Left lung (tissue), 4 donors: ENCODE measurements at regions not wholly inside any gene's neighbourhood (a gene's known extent, or its start where the extent isn't known, plus 50 kb on each side); places are given as distances from the start of the nearest gene placed in this dataset.

Experiments
- ATAC-seq: fragments of 200-7000 bp; cut with Tn5 transposase; one replicate; pipeline ENCODE4 v1.9.1; 2020; ENCODE audit warnings: moderate library complexity
- DNase-seq, 4 donors: peaks; one replicate each; pipeline ENCODE4 v3.0.0-alpha.2; 2013 to 2020
- H3K27ac ChIP-seq, 2 donors: fragments of 200-600 bp; sonication (generic) in 1 of 2; one replicate each; pipeline versions ENCODE4 v1.5.0 to v1.8.0; 2020 to 2021
- H3K27me3 ChIP-seq, 2 donors: fragments of 200-600 bp; sonication (generic) in 1 of 2; one replicate each; pipeline versions ENCODE4 v1.5.0 to v1.8.0; 2020 to 2021
- H3K36me3 ChIP-seq, 2 donors: fragments of 200-600 bp; sonication (generic) in 1 of 2; one replicate each; pipeline versions ENCODE4 v1.5.0 to v1.8.0; 2020 to 2021
- H3K4me1 ChIP-seq, 2 donors: fragments of 200-600 bp; one replicate each; pipeline ENCODE4 v1.8.0; 2021
- H3K4me3 ChIP-seq, 2 donors: fragments of 200-600 bp; sonication (generic) in 1 of 2; one replicate each; pipeline versions ENCODE4 v1.5.0 to v1.8.0; 2020 to 2021; ENCODE audit warnings: mild to moderate bottlenecking in 1 of 2
- H3K9me3 ChIP-seq, 2 donors: fragments of 200-600 bp; sonication (generic) in 1 of 2; one replicate each; pipeline versions ENCODE4 v1.5.0 to v1.8.0; 2020 to 2021
- CTCF ChIP-seq, 2 donors: fragments of 200-600 bp; sonication (generic) in 1 of 2; IDR thresholded peaks; one replicate each; pipeline versions ENCODE4 v1.5.0 to v1.8.0; 2021; ENCODE audit warnings: antibody characterized with exemption in 2 of 2
- intact Hi-C, 2 donors: fragments of 100-400 bp; cut with DNase I; formaldehyde crosslinking; loops; one replicate each; pipeline versions ENCODE4 v1.11.2 to v1.14.2; 2022
- donor health status: DM: no; HTN: yes; CAD: no.
- donor health status: DM: no; HTN: no; CAD: no.

- H3K36me3 ChIP-seq = no peaks in the 10 kb centered on the region
- no peak for TF ChIP-seq CTCF (IDR thresholded peaks at IDR 0.05)
- no peak overlapping the region for H3K4me3 ChIP-seq
- intact Hi-C loops = no loop called here
- no peak overlapping the region for H3K27ac ChIP-seq
- DNase-seq (no peak), ATAC-seq (no peak)
- no peaks in the 10 kb centered on the region for H3K27me3 ChIP-seq
- no peaks in the 10 kb centered on the region for H3K4me1 ChIP-seq
- H3K9me3 ChIP-seq = peaks cover 0 to 2% of the 10 kb centered on the region in 2 donors
These were observed 1528.9 kb upstream of the FLRT2 start for GRCh38 chr14:84001023-84001422.

GRCh38 chr14:84003346-84003745 lies 1526.6 kb upstream of the FLRT2 start:
- Histone ChIP-seq H3K4me3 (no peak overlapping the region), H3K4me1 (no peaks in the 10 kb centered on the region), H3K27me3 (no peaks in the 10 kb centered on the region), H3K9me3 (peaks cover 0 to 2% of the 10 kb centered on the region in 2 donors), H3K36me3 (no peaks in the 10 kb centered on the region), H3K27ac (no peak overlapping the region)
- DNase-seq (no peak), ATAC-seq (no peak)
- TF ChIP-seq CTCF (IDR thresholded peaks at IDR 0.05) = no peak
- intact Hi-C loops = no loop called here

GRCh38 chr14:84006643-84007155 lies 1523.2 kb upstream of the FLRT2 start:
- Histone ChIP-seq H3K9me3 (peaks cover 0 to 2% of the 10 kb centered on the region in 2 donors), H3K4me1 (no peaks in the 10 kb centered on the region), H3K36me3 (no peaks in the 10 kb centered on the region), H3K27ac (no peak overlapping the region), H3K4me3 (no peak overlapping the region), H3K27me3 (no peaks in the 10 kb centered on the region)
- DNase-seq (peak in 1 of 4 donors; percentile 15), ATAC-seq (no peak)
- TF ChIP-seq CTCF (IDR thresholded peaks at IDR 0.05) = no peak
- intact Hi-C loops = no loop called here

- no peaks in the 10 kb centered on the region for H3K27me3 ChIP-seq
- TF ChIP-seq CTCF (IDR thresholded peaks at IDR 0.05) = no peak
- no peaks in the 10 kb centered on the region for H3K4me1 ChIP-seq
- DNase-seq (no peak), ATAC-seq (no peak)
- no peak overlapping the region for H3K27ac ChIP-seq
- H3K36me3 ChIP-seq = no peaks in the 10 kb centered on the region
- intact Hi-C loops = no loop called here
- H3K9me3 ChIP-seq = no peaks in the 10 kb centered on the region
- no peak overlapping the region for H3K4me3 ChIP-seq
These were observed 1516.5 kb upstream of the FLRT2 start for GRCh38 chr14:84013424-84013823.

- DNase-seq = no peak
- H3K4me1 ChIP-seq = no peaks in the 10 kb centered on the region
- no peak for ATAC-seq
- no peak overlapping the region for H3K27ac ChIP-seq
- no peaks in the 10 kb centered on the region for H3K36me3 ChIP-seq
- no peak for TF ChIP-seq CTCF (IDR thresholded peaks at IDR 0.05)
- intact Hi-C loops = no loop called here
- H3K27me3 ChIP-seq = no peaks in the 10 kb centered on the region
- H3K4me3 ChIP-seq = no peak overlapping the region
- H3K9me3 ChIP-seq = peaks cover 0 to 7% of the 10 kb centered on the region in 2 donors
These were observed 1512.4 kb upstream of the FLRT2 start for GRCh38 chr14:84017495-84017894.
